ENCODE measurements at regions not wholly inside any gene's neighbourhood (a gene's known extent, or its start where the extent isn't known, plus 50 kb on each side); places are given as distances from the start of the nearest gene placed in this dataset.

GRCh38 chr11:101296896-101297295 lies 167.3 kb upstream of the PGR start:
- intact Hi-C loops (cut with DNase I) = no loop called here
- DNase-seq = peak in 1 of 3 donors; percentile 36

GRCh38 chr11:101292661-101293240 lies 163.1 kb upstream of the PGR start:
- ATAC-seq = no peak
- WGBS = 67% methylated on average over 2 of the region's 2 CpGs
- intact Hi-C loops (cut with DNase I) = no loop called here

More at GRCh38 chr11:101296896-101297295, 167.3 kb upstream of the PGR start:
- no peaks in the 10 kb centered on the region for H3K4me1 ChIP-seq (ENCODE audit: control insufficient read depth, insufficient read depth, low read length)
- H3K9me3 ChIP-seq (ENCODE audit: control insufficient read depth, low read length) = no peaks in the 10 kb centered on the region
- no peak overlapping the region for H3K27ac ChIP-seq (ENCODE audit: low read length)
- no peak overlapping the region for H3K4me3 ChIP-seq (ENCODE audit: low read length)
- no peaks in the 10 kb centered on the region for H3K27me3 ChIP-seq (ENCODE audit: control insufficient read depth, insufficient read depth)
- no peak for ATAC-seq

GRCh38 chr11:101291279-101291678 lies 161.7 kb upstream of the PGR start:
- intact Hi-C loops (cut with DNase I) = no loop called here
- peaks cover 5% of the 10 kb centered on the region for H3K9me3 ChIP-seq (ENCODE audit: control insufficient read depth, low read length)
- ATAC-seq = no peak

More at GRCh38 chr11:101292661-101293240, 163.1 kb upstream of the PGR start:
- no peak overlapping the region for H3K27ac ChIP-seq (ENCODE audit: low read length)
- H3K27me3 ChIP-seq (ENCODE audit: control insufficient read depth, insufficient read depth) = no peaks in the 10 kb centered on the region
- H3K4me3 ChIP-seq (ENCODE audit: low read length) = no peak overlapping the region
- no peak for DNase-seq
- peaks cover 5% of the 10 kb centered on the region for H3K9me3 ChIP-seq (ENCODE audit: control insufficient read depth, low read length)
- H3K4me1 ChIP-seq (ENCODE audit: control insufficient read depth, insufficient read depth, low read length) = no peaks in the 10 kb centered on the region

GRCh38 chr11:101288392-101288791 lies 158.8 kb upstream of the PGR start:
- DNase-seq (no peak), ATAC-seq (no peak)
- Histone ChIP-seq H3K4me1 (ENCODE audit: control insufficient read depth, insufficient read depth, low read length) (no peaks in the 10 kb centered on the region), H3K9me3 (ENCODE audit: control insufficient read depth, low read length) (peaks cover 5% of the 10 kb centered on the region), H3K27me3 (ENCODE audit: control insufficient read depth, insufficient read depth) (no peaks in the 10 kb centered on the region), H3K27ac (ENCODE audit: low read length) (no peak overlapping the region), H3K4me3 (ENCODE audit: low read length) (no peak overlapping the region)
- intact Hi-C loops (cut with DNase I) = no loop called here
- WGBS = 71% methylated on average over 3 of the region's 3 CpGs

More at GRCh38 chr11:101291279-101291678, 161.7 kb upstream of the PGR start:
- WGBS = 39% methylated on average over 1 of the region's 1 CpG
- no peak for DNase-seq
- Histone ChIP-seq H3K4me1 (ENCODE audit: control insufficient read depth, insufficient read depth, low read length) (no peaks in the 10 kb centered on the region), H3K4me3 (ENCODE audit: low read length) (no peak overlapping the region), H3K27me3 (ENCODE audit: control insufficient read depth, insufficient read depth) (no peaks in the 10 kb centered on the region), H3K27ac (ENCODE audit: low read length) (no peak overlapping the region)

- 82% methylated on average over 1 of the region's 1 CpG for WGBS
- H3K27me3 ChIP-seq (ENCODE audit: control insufficient read depth, insufficient read depth) = no peaks in the 10 kb centered on the region
- H3K4me1 ChIP-seq (ENCODE audit: control insufficient read depth, insufficient read depth, low read length) = no peaks in the 10 kb centered on the region
- no peak overlapping the region for H3K4me3 ChIP-seq (ENCODE audit: low read length)
- DNase-seq (no peak), ATAC-seq (no peak)
- H3K9me3 ChIP-seq (ENCODE audit: control insufficient read depth, low read length) = no peaks in the 10 kb centered on the region
- intact Hi-C loops (cut with DNase I) = no loop called here
- no peak overlapping the region for H3K27ac ChIP-seq (ENCODE audit: low read length)
Observed at GRCh38 chr11:101279728-101280127, 150.1 kb upstream of the PGR start.

GRCh38 chr11:101278286-101278685 lies 148.7 kb upstream of the PGR start:
- intact Hi-C loops (cut with DNase I) = no loop called here
- ATAC-seq = no peak

GRCh38 chr11:101277036-101277435 lies 147.4 kb upstream of the PGR start:
- 78% methylated on average over 1 of the region's 1 CpG for WGBS
- no peak for DNase-seq
- no peaks in the 10 kb centered on the region for H3K27me3 ChIP-seq (ENCODE audit: control insufficient read depth, insufficient read depth)
- H3K9me3 ChIP-seq (ENCODE audit: control insufficient read depth, low read length) = no peaks in the 10 kb centered on the region
- intact Hi-C loops (cut with DNase I) = no loop called here
- no peak overlapping the region for H3K4me3 ChIP-seq (ENCODE audit: low read length)
- no peak overlapping the region for H3K27ac ChIP-seq (ENCODE audit: low read length)
- ATAC-seq = no peak
- H3K4me1 ChIP-seq (ENCODE audit: control insufficient read depth, insufficient read depth, low read length) = no peaks in the 10 kb centered on the region

More at GRCh38 chr11:101278286-101278685, 148.7 kb upstream of the PGR start:
- H3K9me3 ChIP-seq (ENCODE audit: control insufficient read depth, low read length) = no peaks in the 10 kb centered on the region
- no peaks in the 10 kb centered on the region for H3K4me1 ChIP-seq (ENCODE audit: control insufficient read depth, insufficient read depth, low read length)
- H3K27me3 ChIP-seq (ENCODE audit: control insufficient read depth, insufficient read depth) = no peaks in the 10 kb centered on the region
- no peak overlapping the region for H3K27ac ChIP-seq (ENCODE audit: low read length)
- H3K4me3 ChIP-seq (ENCODE audit: low read length) = no peak overlapping the region
- DNase-seq = no peak

GRCh38 chr11:101269990-101270660 lies 140.5 kb upstream of the PGR start:
- intact Hi-C loops (cut with DNase I) = no loop called here
- 65% methylated on average over 3 of the region's 3 CpGs for WGBS

GRCh38 chr11:101269390-101269789 lies 139.8 kb upstream of the PGR start:
- no peak for DNase-seq
- intact Hi-C loops (cut with DNase I) = no loop called here
- H3K27me3 ChIP-seq (ENCODE audit: control insufficient read depth, insufficient read depth) = no peaks in the 10 kb centered on the region
- no peak overlapping the region for H3K27ac ChIP-seq (ENCODE audit: low read length)
- no peaks in the 10 kb centered on the region for H3K9me3 ChIP-seq (ENCODE audit: control insufficient read depth, low read length)
- H3K4me1 ChIP-seq (ENCODE audit: control insufficient read depth, insufficient read depth, low read length) = no peaks in the 10 kb centered on the region
- 82% methylated on average over 2 of the region's 2 CpGs for WGBS
- ATAC-seq = no peak
- no peak overlapping the region for H3K4me3 ChIP-seq (ENCODE audit: low read length)

More at GRCh38 chr11:101269990-101270660, 140.5 kb upstream of the PGR start:
- Histone ChIP-seq H3K4me1 (ENCODE audit: control insufficient read depth, insufficient read depth, low read length) (no peaks in the 10 kb centered on the region), H3K27ac (ENCODE audit: low read length) (no peak overlapping the region), H3K4me3 (ENCODE audit: low read length) (no peak overlapping the region), H3K9me3 (ENCODE audit: control insufficient read depth, low read length) (no peaks in the 10 kb centered on the region), H3K27me3 (ENCODE audit: control insufficient read depth, insufficient read depth) (no peaks in the 10 kb centered on the region)
- DNase-seq (no peak), ATAC-seq (no peak)

GRCh38 chr11:101267654-101268053 lies 138.0 kb upstream of the PGR start:
- no peaks in the 10 kb centered on the region for H3K9me3 ChIP-seq (ENCODE audit: control insufficient read depth, low read length)
- no peak overlapping the region for H3K27ac ChIP-seq (ENCODE audit: low read length)
- ATAC-seq (no peak), DNase-seq (no peak)
- no peaks in the 10 kb centered on the region for H3K4me1 ChIP-seq (ENCODE audit: control insufficient read depth, insufficient read depth, low read length)
- no peaks in the 10 kb centered on the region for H3K27me3 ChIP-seq (ENCODE audit: control insufficient read depth, insufficient read depth)
- intact Hi-C loops (cut with DNase I) = no loop called here
- no peak overlapping the region for H3K4me3 ChIP-seq (ENCODE audit: low read length)

GRCh38 chr11:101264306-101264705 lies 134.7 kb upstream of the PGR start:
- DNase-seq (no peak), ATAC-seq (no peak)
- Histone ChIP-seq H3K4me3 (ENCODE audit: low read length) (no peak overlapping the region), H3K4me1 (ENCODE audit: control insufficient read depth, insufficient read depth, low read length) (no peaks in the 10 kb centered on the region), H3K27ac (ENCODE audit: low read length) (no peak overlapping the region), H3K27me3 (ENCODE audit: control insufficient read depth, insufficient read depth) (no peaks in the 10 kb centered on the region), H3K9me3 (ENCODE audit: control insufficient read depth, low read length) (no peaks in the 10 kb centered on the region)
- WGBS = 71% methylated on average over 4 of the region's 4 CpGs
- intact Hi-C loops (cut with DNase I) = no loop called here
